DMS53 (cell line): ENCODE measurements at regions not wholly inside any gene's neighbourhood (a gene's known extent, or its start where the extent isn't known, plus 50 kb on each side); places are given as distances from the start of the nearest gene placed in this dataset.

ENCODE experiments used
- DNase-seq: peaks from one replicate; lab custom pipeline; 2025; lab: John Stamatoyannopoulos, UW

DNA sequence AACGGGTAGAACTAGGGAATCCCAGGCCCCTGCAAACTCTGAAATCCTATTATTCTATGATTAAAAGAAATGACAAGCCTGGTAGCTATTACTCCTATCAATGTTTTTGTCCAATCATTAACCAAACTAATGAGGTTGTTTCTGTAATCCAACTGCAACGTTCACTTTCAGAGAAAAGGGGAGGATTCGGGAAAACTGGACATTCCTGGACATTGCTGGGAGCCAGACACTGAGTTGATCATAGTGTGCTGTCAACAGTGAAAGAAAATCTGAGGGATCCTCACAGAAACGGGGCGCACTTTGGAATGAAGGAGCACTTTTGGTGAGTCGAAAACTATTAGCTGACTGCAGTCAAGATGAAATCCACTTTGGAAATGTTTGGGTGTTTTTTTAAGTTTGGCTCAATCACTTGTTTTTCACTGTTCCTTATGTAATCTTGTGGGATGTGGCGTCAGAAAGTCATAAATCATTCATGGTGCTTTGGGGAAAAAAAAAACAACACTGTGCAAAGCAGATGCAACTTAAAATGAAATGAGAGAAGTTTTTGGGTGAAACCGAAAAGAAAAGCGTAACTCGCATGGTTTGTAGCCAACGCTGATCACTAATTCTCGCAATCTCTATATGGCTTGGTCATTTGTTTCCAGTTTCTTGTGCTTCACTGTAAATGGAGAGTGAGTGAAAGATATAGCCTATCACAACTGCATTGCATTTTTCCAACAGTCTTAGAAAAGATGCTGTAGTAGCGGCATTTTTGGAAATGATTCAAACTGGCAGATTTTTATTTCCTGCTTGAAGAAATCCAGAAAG is 51.2 kb upstream of the ADRA1B start:
- DNase-seq: no peak

- no peak for DNase-seq
Measured at GRCh38 chr5:159866093-159866492, 50.2 kb upstream of the ADRA1B start.
